ENCODE measurements at regions not wholly inside any gene's neighbourhood (a gene's known extent, or its start where the extent isn't known, plus 50 kb on each side); places are given as distances from the start of the nearest gene placed in this dataset.
A peak's percentile ranks its signal among the peaks of the same experiment; 100 is the strongest.

- TF ChIP-seq, protein P1, sequence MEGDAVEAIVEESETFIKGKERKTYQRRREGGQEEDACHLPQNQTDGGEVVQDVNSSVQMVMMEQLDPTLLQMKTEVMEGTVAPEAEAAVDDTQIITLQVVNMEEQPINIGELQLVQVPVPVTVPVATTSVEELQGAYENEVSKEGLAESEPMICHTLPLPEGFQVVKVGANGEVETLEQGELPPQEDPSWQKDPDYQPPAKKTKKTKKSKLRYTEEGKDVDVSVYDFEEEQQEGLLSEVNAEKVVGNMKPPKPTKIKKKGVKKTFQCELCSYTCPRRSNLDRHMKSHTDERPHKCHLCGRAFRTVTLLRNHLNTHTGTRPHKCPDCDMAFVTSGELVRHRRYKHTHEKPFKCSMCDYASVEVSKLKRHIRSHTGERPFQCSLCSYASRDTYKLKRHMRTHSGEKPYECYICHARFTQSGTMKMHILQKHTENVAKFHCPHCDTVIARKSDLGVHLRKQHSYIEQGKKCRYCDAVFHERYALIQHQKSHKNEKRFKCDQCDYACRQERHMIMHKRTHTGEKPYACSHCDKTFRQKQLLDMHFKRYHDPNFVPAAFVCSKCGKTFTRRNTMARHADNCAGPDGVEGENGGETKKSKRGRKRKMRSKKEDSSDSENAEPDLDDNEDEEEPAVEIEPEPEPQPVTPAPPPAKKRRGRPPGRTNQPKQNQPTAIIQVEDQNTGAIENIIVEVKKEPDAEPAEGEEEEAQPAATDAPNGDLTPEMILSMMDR (conservative IDR thresholded peaks at IDR 0.05; ENCODE audit: low read depth in 2 of 2), result no peak
- TF ChIP-seq EZH2phosphoT487 (IDR thresholded peaks at IDR 0.05; ENCODE audit: unreplicated experiment) (no peak), STAT1 (IDR thresholded peaks at IDR 0.05; ENCODE audit: unreplicated experiment) (no peak), CREB1 (CRISPR knock-in tag; IDR thresholded peaks at IDR 0.05; ENCODE audit: low read depth) (no peak), ZNF114 (CRISPR knock-in tag; IDR thresholded peaks at IDR 0.05) (no peak), EZH2 (IDR thresholded peaks at IDR 0.05; ENCODE audit: low read depth, unreplicated experiment) (no peak), ETS1 (IDR thresholded peaks at IDR 0.05) (no peak), POLR2AphosphoS5 (IDR thresholded peaks at IDR 0.05; ENCODE audit: low read depth) (no peak), REST (IDR thresholded peaks at IDR 0.05; ENCODE audit: unreplicated experiment) (no peak), NANOG (IDR thresholded peaks at IDR 0.05; ENCODE audit: borderline replicate concordance) (no peak)
These were observed 466.3 kb downstream of the SOX9 start (continued) for GRCh38 chr17:72587156-72587555.

DNA sequence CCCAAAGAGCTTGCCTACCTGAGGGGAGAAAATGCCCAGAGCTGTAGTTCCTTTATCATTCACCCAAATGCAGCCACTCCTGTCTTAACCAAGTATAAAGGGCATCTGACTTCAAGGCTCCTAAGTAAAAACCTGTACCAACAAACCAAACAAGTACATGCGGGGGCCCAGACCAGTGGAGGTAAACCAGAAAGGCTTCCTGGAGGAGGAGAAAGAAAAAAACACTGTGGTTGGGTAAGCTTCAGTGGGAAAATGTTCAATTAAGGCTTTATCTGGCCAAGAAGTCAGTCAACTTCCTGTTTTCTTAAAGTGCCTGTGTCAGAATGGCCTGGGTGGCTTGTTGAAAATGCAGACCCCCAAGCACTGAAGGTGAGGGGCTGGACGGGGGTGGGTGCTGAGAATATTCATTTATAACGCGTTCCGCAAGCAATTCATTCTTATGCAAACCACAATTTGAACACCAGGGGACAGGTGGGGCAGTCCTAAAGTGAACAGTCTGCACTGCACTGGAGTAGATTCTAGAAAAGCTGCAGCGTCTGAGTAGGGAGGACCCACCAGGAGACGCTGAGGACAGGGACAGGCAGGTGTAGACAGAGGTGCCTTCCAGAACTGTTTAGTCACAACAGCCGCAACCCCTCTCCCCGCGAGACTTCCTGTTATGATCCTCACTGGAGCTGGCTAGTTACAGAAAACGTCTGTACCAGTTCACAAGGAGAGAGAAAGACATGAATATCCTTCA, 467.1 kb downstream of the SOX9 start:
- DNase-seq (ENCODE audit: low spot score) (no peak), ATAC-seq (no peak)
- Histone ChIP-seq H3K4me2 (peak overlapping the region; percentile 62; the same call in 1 of the 2 replicates), H2AFZ (peak overlapping the region; percentile 60; the same call in 1 of the 2 replicates), H3K36me3 (ENCODE audit: insufficient read depth) (no peaks in the 10 kb centered on the region), H4K20me1 (replicated peaks; ENCODE audit: insufficient read depth) (no peaks in the 10 kb centered on the region), H3K27me3 (ENCODE audit: insufficient read depth) (peaks cover 44% of the 10 kb centered on the region), H3K4me1 (ENCODE audit: insufficient read depth) (peaks cover 16% of the 10 kb centered on the region), H3K4me3 (no peak overlapping the region), H3K79me2 (replicated peaks; ENCODE audit: insufficient read depth) (0 out of 2 replicates have a peak, but pooled peaks cover 3% of the 10 kb centered on the region), H3F3A (replicated peaks; ENCODE audit: low read depth) (no peaks in the 10 kb centered on the region), H3K27ac (ENCODE audit: low read depth) (no peak overlapping the region), H3K9me2 (ENCODE audit: insufficient read depth) (no peaks in the 10 kb centered on the region)
- H3K4me3 Mint-ChIP-seq, result no peak overlapping the region
- H3K36me3 Mint-ChIP-seq (ENCODE audit: low read depth), result no peaks in the 10 kb centered on the region; the same call in 2 of the 3 replicates
- no peak overlapping the region for H3K27ac Mint-ChIP-seq
- H3K4me1 Mint-ChIP-seq, result peaks cover 37% of the 10 kb centered on the region
- H3K9me3 Mint-ChIP-seq, result no peaks in the 10 kb centered on the region
- H3K27me3 Mint-ChIP-seq (ENCODE audit: insufficient read depth, low read depth, poor library complexity), result peaks cover 26% of the 10 kb centered on the region
- TF ChIP-seq ZNF462 (CRISPR knock-in tag; IDR thresholded peaks at IDR 0.05), result no peak
- TF ChIP-seq STAT1 (IDR thresholded peaks at IDR 0.05; ENCODE audit: unreplicated experiment), result no peak
- TF ChIP-seq JUNB (IDR thresholded peaks at IDR 0.05; ENCODE audit: unreplicated experiment), result no peak
- no peak for TF ChIP-seq NANOG (IDR thresholded peaks at IDR 0.05; ENCODE audit: borderline replicate concordance)

Measured in GM23338 (cell line).